ENCODE measurements at regions not wholly inside any gene's neighbourhood (a gene's known extent, or its start where the extent isn't known, plus 50 kb on each side); places are given as distances from the start of the nearest gene placed in this dataset.

- Histone ChIP-seq H3K9me3 (no peaks in the 10 kb centered on the region), H3K27me3 (no peaks in the 10 kb centered on the region), H3K4me1 (no peaks in the 10 kb centered on the region), H3K4me3 (no peak overlapping the region), H3K27ac (no peak overlapping the region), H3K36me3 (replicated peaks in 1 of 2; ENCODE audit: insufficient read depth in 1 of 2, low read depth in 2 of 2) (no peaks in the 10 kb centered on the region)
- WGBS, 2 donors, result 78 to 79% methylated on average over 4 of the region's 4 CpGs
- intact Hi-C loops (cut with DNase I), result no loop called here
- TF ChIP-seq POLR2A (IDR thresholded peaks at IDR 0.05) (no peak), CTCF (IDR thresholded peaks at IDR 0.05) (no peak)
- DNase-seq, result no peak
- ATAC-seq, result no peak
These were observed 468.9 kb downstream of the MCTP2 start for GRCh38 chr15:94700211-94700610.

DNA sequence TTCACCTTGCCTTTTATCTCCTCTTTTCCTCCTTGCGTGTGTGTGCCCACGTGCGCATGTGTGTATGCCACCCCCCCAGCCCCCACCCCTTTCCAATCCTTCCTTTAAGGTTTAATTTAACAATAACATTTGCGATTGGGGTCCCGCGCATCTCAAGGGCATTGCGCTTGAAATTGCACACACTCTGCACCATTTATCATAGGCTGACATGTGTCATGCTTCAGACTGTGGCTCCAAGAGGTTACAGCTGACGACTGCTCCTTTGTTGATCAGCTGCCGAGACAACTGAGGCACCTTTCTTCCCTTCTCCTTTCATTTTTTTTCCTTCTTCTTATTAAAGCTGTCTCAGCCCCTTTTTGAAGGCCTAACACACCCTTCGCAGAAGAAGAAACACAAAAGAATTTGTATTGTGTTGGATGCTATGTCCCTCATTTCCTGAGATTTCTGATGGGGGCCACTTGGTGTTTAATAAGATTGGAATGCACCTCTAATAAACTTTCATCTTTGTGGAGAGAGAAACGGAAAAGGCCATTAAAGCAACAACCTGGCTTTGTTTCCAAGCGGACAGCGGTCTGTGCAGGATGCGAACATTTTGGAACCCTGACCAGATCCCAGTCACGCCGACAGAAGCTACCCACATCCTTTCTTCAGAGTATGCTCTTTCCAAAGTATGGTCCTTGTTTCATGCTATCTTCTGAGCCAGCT is 470.1 kb downstream of the MCTP2 start:
- 68 to 75% methylated on average over 16 of the region's 16 CpGs for WGBS, 2 donors

DNA sequence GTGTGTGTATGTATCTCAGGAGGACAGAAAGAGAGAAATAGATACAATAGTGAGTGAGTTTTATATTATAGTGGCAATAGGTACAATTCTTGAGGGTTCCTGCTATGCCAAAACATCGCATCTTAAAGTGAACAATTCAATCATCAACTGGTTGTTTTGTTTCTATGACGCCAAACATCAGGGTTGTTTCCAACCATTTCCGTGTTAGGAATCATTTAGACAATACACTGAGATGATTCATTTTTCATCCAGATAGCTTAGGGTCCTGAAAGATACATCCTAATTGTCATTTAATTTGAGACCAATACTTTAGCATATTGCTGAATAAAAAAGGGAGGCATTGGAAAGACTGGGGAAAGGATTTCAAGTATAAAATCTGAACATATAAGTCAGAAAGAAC is 472.2 kb downstream of the MCTP2 start:
- DNase-seq, result no peak
- intact Hi-C loops (cut with DNase I), result no loop called here
- WGBS, 2 donors, result 62 to 67% methylated on average over 3 of the region's 3 CpGs
- no peak for ATAC-seq
- no peaks in the 10 kb centered on the region for H3K4me1 ChIP-seq
- no peaks in the 10 kb centered on the region for H3K36me3 ChIP-seq (replicated peaks in 1 of 2; ENCODE audit: insufficient read depth in 1 of 2, low read depth in 2 of 2)
- no peaks in the 10 kb centered on the region for H3K9me3 ChIP-seq
- no peak overlapping the region for H3K4me3 ChIP-seq
- H3K27ac ChIP-seq, result no peak overlapping the region
- no peaks in the 10 kb centered on the region for H3K27me3 ChIP-seq
- no peak for TF ChIP-seq CTCF (IDR thresholded peaks at IDR 0.05)

More for the DNA sequence above, 470.1 kb downstream of the MCTP2 start:
- Histone ChIP-seq H3K4me1 (no peaks in the 10 kb centered on the region), H3K4me3 (no peak overlapping the region), H3K27me3 (no peaks in the 10 kb centered on the region), H3K9me3 (no peaks in the 10 kb centered on the region), H3K36me3 (replicated peaks in 1 of 2; ENCODE audit: insufficient read depth in 1 of 2, low read depth in 2 of 2) (no peaks in the 10 kb centered on the region), H3K27ac (no peak overlapping the region)
- TF ChIP-seq CTCF (IDR thresholded peaks at IDR 0.05), result no peak
- no peak for TF ChIP-seq POLR2A (IDR thresholded peaks at IDR 0.05)
- DNase-seq, result no peak
- intact Hi-C loops (cut with DNase I), result no loop called here
- ATAC-seq, result no peak

DNA sequence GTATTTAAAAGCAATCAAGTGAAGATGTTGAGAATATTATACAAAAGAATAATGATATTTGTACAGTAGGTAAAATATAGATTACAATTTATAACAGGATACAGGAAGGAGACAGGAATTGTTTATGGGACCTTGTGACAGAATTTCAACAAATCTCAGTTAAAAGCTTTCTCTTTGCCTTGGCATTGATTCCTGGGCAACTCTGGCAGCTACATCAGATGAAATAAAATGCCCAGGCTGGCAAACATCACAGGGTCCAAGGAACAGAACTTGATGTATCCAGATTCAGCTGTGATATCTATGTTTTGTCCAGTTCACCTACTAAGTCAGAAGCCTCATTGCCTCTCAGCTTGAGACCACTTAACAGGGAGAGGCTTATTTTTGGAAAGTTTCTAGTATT is 473.1 kb downstream of the MCTP2 start:
- H3K9me3 ChIP-seq, result no peaks in the 10 kb centered on the region
- no peaks in the 10 kb centered on the region for H3K36me3 ChIP-seq (replicated peaks in 1 of 2; ENCODE audit: insufficient read depth in 1 of 2, low read depth in 2 of 2)
- TF ChIP-seq POLR2A (IDR thresholded peaks at IDR 0.05), result no peak
- no peak for TF ChIP-seq CTCF (IDR thresholded peaks at IDR 0.05)
- intact Hi-C loops (cut with DNase I), result no loop called here
- DNase-seq, result no peak
- H3K27me3 ChIP-seq, result no peaks in the 10 kb centered on the region
- no peak for ATAC-seq
- no peak overlapping the region for H3K4me3 ChIP-seq
- no peak overlapping the region for H3K27ac ChIP-seq
- no peaks in the 10 kb centered on the region for H3K4me1 ChIP-seq

- no peak for ATAC-seq
- WGBS, 2 donors, result 52 to 53% methylated on average over 2 of the region's 2 CpGs
- no peaks in the 10 kb centered on the region for H3K36me3 ChIP-seq (replicated peaks in 1 of 2; ENCODE audit: insufficient read depth in 1 of 2, low read depth in 2 of 2)
- H3K9me3 ChIP-seq, result no peaks in the 10 kb centered on the region
- no peak overlapping the region for H3K27ac ChIP-seq
- no peak for DNase-seq
- TF ChIP-seq CTCF (IDR thresholded peaks at IDR 0.05), result no peak
- no peak for TF ChIP-seq POLR2A (IDR thresholded peaks at IDR 0.05)
- no peak overlapping the region for H3K4me3 ChIP-seq
- intact Hi-C loops (cut with DNase I), result no loop called here
- H3K27me3 ChIP-seq, result no peaks in the 10 kb centered on the region
- H3K4me1 ChIP-seq, result no peaks in the 10 kb centered on the region
These were observed 473.6 kb downstream of the MCTP2 start for GRCh38 chr15:94704946-94705345.

Measured in body of pancreas (tissue), 4 donors.